SK-N-SH (cell line): ENCODE measurements at regions not wholly inside any gene's neighbourhood (a gene's known extent, or its start where the extent isn't known, plus 50 kb on each side); places are given as distances from the start of the nearest gene placed in this dataset.

ENCODE experiments used
- CTCF ChIA-PET: fragments of 300-600, 350-600 bp; formaldehyde crosslinking; extraction: SDS; loops from one replicate; lab custom pipeline; 2021; lab: Yijun Ruan, JAX
- POLR2A ChIA-PET: fragments of 350-600 bp; sonication (Branson Sonifier 250); formaldehyde crosslinking; extraction: SDS; loops from one replicate; lab custom pipeline; 2020; ENCODE audit warnings: antibody characterized with exemption, inconsistent platforms; lab: Yijun Ruan, JAX
- DNase-seq: peaks from one replicate; pipeline ENCODE4 v3.0.0; 2012
- H2AFZ ChIP-seq: fragments of 200-600 bp; sonication (generic); 2 replicates; pipeline ENCODE4 v1.8.1; 2016; ENCODE audit warnings: antibody characterized with exemption, mild to moderate bottlenecking, low read depth
- H3F3A ChIP-seq: fragments of 200-600 bp; sonication (generic); replicated peaks from 2 replicates; pipeline ENCODE3; 2016; ENCODE audit warnings: antibody characterized with exemption, mild to moderate bottlenecking; ENCODE audit not compliant: insufficient read depth
- H3K27ac ChIP-seq, 2 experiments: fragments of 200-500 bp in 1 of 2; fragments of 200-600 bp in 1 of 2; sonication (Bioruptor generic) in 1 of 2; sonication (generic), shearing (Covaris generic) in 1 of 2; 2 replicates each; pipeline versions ENCODE4 v1.5.1 to v1.6.1; 2014 to 2016; ENCODE audit warnings: low read depth in 2 of 2, inconsistent platforms in 1 of 2, low read length in 1 of 2, mild to moderate bottlenecking in 1 of 2, mixed read lengths in 1 of 2
- H3K27me3 ChIP-seq: fragments of 200-600 bp; sonication (generic), shearing (Covaris generic); 2 replicates; pipeline ENCODE4 v1.6.1; 2016; ENCODE audit warnings: mixed run types; ENCODE audit not compliant: insufficient read depth
- H3K36me3 ChIP-seq, 2 experiments: fragments of 200-500 bp in 1 of 2; fragments of 200-600 bp in 1 of 2; sonication (Bioruptor generic) in 1 of 2; sonication (generic) in 1 of 2; replicated peaks in 1 of 2; 2 replicates each; pipeline versions ENCODE3 to v1.5.1; 2014 to 2016; ENCODE audit warnings: low read length in 1 of 2, mild to moderate bottlenecking in 1 of 2; ENCODE audit not compliant: insufficient read depth in 2 of 2, control insufficient read depth in 1 of 2
- H3K4me1 ChIP-seq, 2 experiments: fragments of 200-500 bp in 1 of 2; fragments of 200-600 bp in 1 of 2; sonication (Bioruptor generic) in 1 of 2; sonication (generic), shearing (Covaris generic) in 1 of 2; 2 replicates each; pipeline versions ENCODE4 v1.5.1 to v1.6.1; 2014 to 2016; ENCODE audit warnings: low read depth in 1 of 2, low read length in 1 of 2, mixed run types in 1 of 2; ENCODE audit not compliant: insufficient read depth in 2 of 2, control insufficient read depth in 1 of 2
- H3K4me2 ChIP-seq: fragments of 200-600 bp; sonication (generic), shearing (Covaris generic); 2 replicates; pipeline ENCODE4 v1.6.1; 2017; ENCODE audit warnings: mixed run types
- H3K4me3 ChIP-seq, 2 experiments: fragments of 200-500 bp in 1 of 2; fragments of 200-600 bp in 1 of 2; sonication (Bioruptor generic) in 1 of 2; sonication (generic), shearing (Covaris generic) in 1 of 2; 2 replicates each; pipeline versions ENCODE4 v1.5.1 to v1.8.1; 2014 to 2016; ENCODE audit warnings: low read depth in 2 of 2, inconsistent platforms in 1 of 2, low read length in 1 of 2, mild to moderate bottlenecking in 1 of 2, mixed read lengths in 1 of 2, moderate library complexity in 1 of 2
- H3K79me2 ChIP-seq: fragments of 200-600 bp; sonication (generic); 2 replicates; pipeline ENCODE4 v1.8.1; 2017; ENCODE audit warnings: mild to moderate bottlenecking; ENCODE audit not compliant: insufficient read depth
- H3K9ac ChIP-seq: fragments of 200-600 bp; sonication (generic); 2 replicates; pipeline ENCODE4 v1.6.1; 2017; ENCODE audit warnings: mixed run types
- H3K9me2 ChIP-seq: fragments of 200-600 bp; sonication (generic); 2 replicates; pipeline ENCODE4 v1.6.1; 2017; ENCODE audit warnings: mixed run types
- H3K9me3 ChIP-seq: fragments of 200-600 bp; sonication (generic); 2 replicates; pipeline ENCODE4 v1.6.1; 2017; ENCODE audit warnings: mixed run types, mild to moderate bottlenecking, moderate library complexity
- H4K20me1 ChIP-seq: fragments of 200-600 bp; sonication (generic); 2 replicates; pipeline ENCODE4 v1.6.1; 2017; ENCODE audit warnings: mild to moderate bottlenecking, mixed run types; ENCODE audit not compliant: insufficient read depth
- ELF1 ChIP-seq: IDR thresholded peaks from 2 replicates; pipeline ENCODE4 v1.4.0; 2012
- EP300 ChIP-seq, 2 experiments: IDR thresholded peaks; 2 replicates each; pipeline versions ENCODE4 v1.4.0 to v1.6.1; 2012; ENCODE audit warnings: borderline replicate concordance in 1 of 2, low read depth in 1 of 2, low read length in 1 of 2
- EZH2phosphoT487 ChIP-seq: fragments of 200-600 bp; sonication (generic); IDR thresholded peaks from 2 replicates; pipeline ENCODE4 v1.6.1; 2017; ENCODE audit warnings: low read depth, mixed run types, mild to moderate bottlenecking, antibody characterized with exemption, moderate library complexity, borderline replicate concordance
- FOSL2 ChIP-seq: IDR thresholded peaks from 2 replicates; pipeline ENCODE4 v1.4.0; 2012; ENCODE audit warnings: low read depth, mild to moderate bottlenecking, moderate library complexity, borderline replicate concordance
- GABPA ChIP-seq: IDR thresholded peaks from 2 replicates; pipeline ENCODE4 v1.4.0; 2012; ENCODE audit warnings: low read depth, mild to moderate bottlenecking
- JUND ChIP-seq: IDR thresholded peaks from 2 replicates; pipeline ENCODE4 v1.4.0; 2012
- MAX ChIP-seq: IDR thresholded peaks from 2 replicates; pipeline ENCODE4 v1.4.0; 2012; ENCODE audit warnings: low read depth
- MEF2A ChIP-seq: IDR thresholded peaks from 2 replicates; pipeline ENCODE4 v1.4.0; 2012; ENCODE audit warnings: low read depth, borderline replicate concordance
- POLR2AphosphoS5 ChIP-seq: IDR thresholded peaks from 2 replicates; pipeline ENCODE4 v1.6.1; 2012; ENCODE audit warnings: low read depth, low read length
- RAD21 ChIP-seq: IDR thresholded peaks from 2 replicates; pipeline ENCODE4 v1.6.1; 2012; ENCODE audit warnings: mild to moderate bottlenecking, low read length
- RFX5 ChIP-seq: IDR thresholded peaks from 2 replicates; pipeline ENCODE4 v1.6.1; 2012; ENCODE audit warnings: mild to moderate bottlenecking, improper control_type of control experiment, low read length
- RXRA ChIP-seq: IDR thresholded peaks from 2 replicates; pipeline ENCODE4 v1.4.0; 2012; ENCODE audit warnings: low read depth, mild to moderate bottlenecking, borderline replicate concordance
- TAF1 ChIP-seq: IDR thresholded peaks from 2 replicates; pipeline ENCODE4 v1.6.1; 2012; ENCODE audit warnings: low read depth, mild to moderate bottlenecking, low read length, moderate library complexity, borderline replicate concordance
- WGBS: methylation state at CpG from one replicate; pipeline ENCODE4 v1.1.6; 2017; ENCODE audit warnings: low lambda C conversion rate; 5-methylcytosine and 5-hydroxymethylcytosine counted together
- TF ChIP-seq, protein P1 (sequence below): fragments of 150-350 bp; IDR thresholded peaks from 2 replicates; pipeline ENCODE4 v1.6.1; 2016; ENCODE audit warnings: mild to moderate bottlenecking, low read depth, low read length
- TF ChIP-seq, protein P2 (sequence below): IDR thresholded peaks from 2 replicates; pipeline ENCODE4 v1.6.1; 2012; ENCODE audit warnings: mild to moderate bottlenecking, low read depth, low read length, moderate library complexity
- TF ChIP-seq, protein P3 (sequence below): IDR thresholded peaks from 2 replicates; pipeline ENCODE4 v1.4.0; 2012; ENCODE audit warnings: low read depth, borderline replicate concordance
- TF ChIP-seq, protein P4 (sequence below): IDR thresholded peaks from 2 replicates; pipeline ENCODE4 v1.4.0; 2012; ENCODE audit warnings: low read depth, borderline replicate concordance
- TF ChIP-seq, protein P5 (sequence below): fragments of 200-600 bp; sonication (generic); IDR thresholded peaks from 2 replicates; pipeline ENCODE4 v1.6.1; 2017; ENCODE audit warnings: antibody characterized with exemption, mild to moderate bottlenecking, moderate library complexity

- ChIA-PET POLR2A (no interaction called here), CTCF (interaction anchor here (0.8 to 10.9 kb wide), 6 partner anchors 11 to 918 kb away, joined by 3 to 134 read pairs (median 4); no protein-coding TSS in a partner anchor)
- no peaks in the 10 kb centered on the region for H4K20me1 ChIP-seq
- H3K9me3 ChIP-seq, result no peaks in the 10 kb centered on the region
- no peaks in the 10 kb centered on the region for H3K36me3 ChIP-seq
- no peak for DNase-seq
- 69% methylated on average over 3 of the region's 5 CpGs for WGBS
- no peaks in the 10 kb centered on the region; a peak in 1 of 4 replicates for H3K4me1 ChIP-seq
- H3K9me2 ChIP-seq, result no peaks in the 10 kb centered on the region
- no peak overlapping the region for H3K4me2 ChIP-seq
- no peak overlapping the region for H3K9ac ChIP-seq
- no peaks in the 10 kb centered on the region for H3F3A ChIP-seq
- H3K79me2 ChIP-seq, result no peaks in the 10 kb centered on the region
- no peak for TF ChIP-seq JUND
- TF ChIP-seq EP300 (IDR thresholded peaks at IDR 0.05; ENCODE audit: borderline replicate concordance in 1 of 2, low read depth in 1 of 2, low read length in 1 of 2), result no peak
- no peak for TF ChIP-seq MAX
- TF ChIP-seq, protein P1, sequence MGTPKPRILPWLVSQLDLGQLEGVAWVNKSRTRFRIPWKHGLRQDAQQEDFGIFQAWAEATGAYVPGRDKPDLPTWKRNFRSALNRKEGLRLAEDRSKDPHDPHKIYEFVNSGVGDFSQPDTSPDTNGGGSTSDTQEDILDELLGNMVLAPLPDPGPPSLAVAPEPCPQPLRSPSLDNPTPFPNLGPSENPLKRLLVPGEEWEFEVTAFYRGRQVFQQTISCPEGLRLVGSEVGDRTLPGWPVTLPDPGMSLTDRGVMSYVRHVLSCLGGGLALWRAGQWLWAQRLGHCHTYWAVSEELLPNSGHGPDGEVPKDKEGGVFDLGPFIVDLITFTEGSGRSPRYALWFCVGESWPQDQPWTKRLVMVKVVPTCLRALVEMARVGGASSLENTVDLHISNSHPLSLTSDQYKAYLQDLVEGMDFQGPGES, result no peak
- no peak for TF ChIP-seq RXRA
- no peak overlapping the region for H2AFZ ChIP-seq
- peaks cover 6% of the 10 kb centered on the region; the same call in 1 of the 2 replicates for H3K27me3 ChIP-seq
- H3K27ac ChIP-seq, result no peak overlapping the region
- H3K4me3 ChIP-seq, result no peak overlapping the region
These were observed 103.1 kb downstream of the IER5 start for GRCh38 chr1:181191494-181192040.

- H3F3A ChIP-seq, result no peaks in the 10 kb centered on the region
- no peak overlapping the region for H3K27ac ChIP-seq
- H3K4me3 ChIP-seq, result no peak overlapping the region
- WGBS, result 56% methylated on average over 4 of the region's 4 CpGs
- no peaks in the 10 kb centered on the region for H3K9me3 ChIP-seq
- peaks cover 6% of the 10 kb centered on the region; the same call in 1 of the 2 replicates for H3K27me3 ChIP-seq
- H4K20me1 ChIP-seq, result no peaks in the 10 kb centered on the region
- H3K36me3 ChIP-seq, result no peaks in the 10 kb centered on the region
- CTCF ChIA-PET, result interaction anchor here (1.2 to 10.9 kb wide), 2 partner anchors 11 to 233 kb away, joined by 5 to 134 read pairs; no protein-coding TSS in a partner anchor
- POLR2A ChIA-PET, result no interaction called here
- no peak overlapping the region for H3K4me2 ChIP-seq
- no peaks in the 10 kb centered on the region; a peak in 1 of 4 replicates for H3K4me1 ChIP-seq
- H3K9ac ChIP-seq, result no peak overlapping the region
- H3K9me2 ChIP-seq, result no peaks in the 10 kb centered on the region
- H2AFZ ChIP-seq, result no peak overlapping the region
- no peaks in the 10 kb centered on the region for H3K79me2 ChIP-seq
- no peak for DNase-seq
- TF ChIP-seq GABPA (no peak), EZH2phosphoT487 (no peak), TAF1 (no peak), FOSL2 (no peak), RFX5 (no peak), JUND (no peak), RAD21 (no peak), ELF1 (no peak), MEF2A (no peak), POLR2AphosphoS5 (no peak)
- TF ChIP-seq, protein P2, sequence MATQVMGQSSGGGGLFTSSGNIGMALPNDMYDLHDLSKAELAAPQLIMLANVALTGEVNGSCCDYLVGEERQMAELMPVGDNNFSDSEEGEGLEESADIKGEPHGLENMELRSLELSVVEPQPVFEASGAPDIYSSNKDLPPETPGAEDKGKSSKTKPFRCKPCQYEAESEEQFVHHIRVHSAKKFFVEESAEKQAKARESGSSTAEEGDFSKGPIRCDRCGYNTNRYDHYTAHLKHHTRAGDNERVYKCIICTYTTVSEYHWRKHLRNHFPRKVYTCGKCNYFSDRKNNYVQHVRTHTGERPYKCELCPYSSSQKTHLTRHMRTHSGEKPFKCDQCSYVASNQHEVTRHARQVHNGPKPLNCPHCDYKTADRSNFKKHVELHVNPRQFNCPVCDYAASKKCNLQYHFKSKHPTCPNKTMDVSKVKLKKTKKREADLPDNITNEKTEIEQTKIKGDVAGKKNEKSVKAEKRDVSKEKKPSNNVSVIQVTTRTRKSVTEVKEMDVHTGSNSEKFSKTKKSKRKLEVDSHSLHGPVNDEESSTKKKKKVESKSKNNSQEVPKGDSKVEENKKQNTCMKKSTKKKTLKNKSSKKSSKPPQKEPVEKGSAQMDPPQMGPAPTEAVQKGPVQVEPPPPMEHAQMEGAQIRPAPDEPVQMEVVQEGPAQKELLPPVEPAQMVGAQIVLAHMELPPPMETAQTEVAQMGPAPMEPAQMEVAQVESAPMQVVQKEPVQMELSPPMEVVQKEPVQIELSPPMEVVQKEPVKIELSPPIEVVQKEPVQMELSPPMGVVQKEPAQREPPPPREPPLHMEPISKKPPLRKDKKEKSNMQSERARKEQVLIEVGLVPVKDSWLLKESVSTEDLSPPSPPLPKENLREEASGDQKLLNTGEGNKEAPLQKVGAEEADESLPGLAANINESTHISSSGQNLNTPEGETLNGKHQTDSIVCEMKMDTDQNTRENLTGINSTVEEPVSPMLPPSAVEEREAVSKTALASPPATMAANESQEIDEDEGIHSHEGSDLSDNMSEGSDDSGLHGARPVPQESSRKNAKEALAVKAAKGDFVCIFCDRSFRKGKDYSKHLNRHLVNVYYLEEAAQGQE, result no peak
- TF ChIP-seq, protein P3, sequence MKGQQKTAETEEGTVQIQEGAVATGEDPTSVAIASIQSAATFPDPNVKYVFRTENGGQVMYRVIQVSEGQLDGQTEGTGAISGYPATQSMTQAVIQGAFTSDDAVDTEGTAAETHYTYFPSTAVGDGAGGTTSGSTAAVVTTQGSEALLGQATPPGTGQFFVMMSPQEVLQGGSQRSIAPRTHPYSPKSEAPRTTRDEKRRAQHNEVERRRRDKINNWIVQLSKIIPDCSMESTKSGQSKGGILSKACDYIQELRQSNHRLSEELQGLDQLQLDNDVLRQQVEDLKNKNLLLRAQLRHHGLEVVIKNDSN, result no peak
- TF ChIP-seq, protein P4, sequence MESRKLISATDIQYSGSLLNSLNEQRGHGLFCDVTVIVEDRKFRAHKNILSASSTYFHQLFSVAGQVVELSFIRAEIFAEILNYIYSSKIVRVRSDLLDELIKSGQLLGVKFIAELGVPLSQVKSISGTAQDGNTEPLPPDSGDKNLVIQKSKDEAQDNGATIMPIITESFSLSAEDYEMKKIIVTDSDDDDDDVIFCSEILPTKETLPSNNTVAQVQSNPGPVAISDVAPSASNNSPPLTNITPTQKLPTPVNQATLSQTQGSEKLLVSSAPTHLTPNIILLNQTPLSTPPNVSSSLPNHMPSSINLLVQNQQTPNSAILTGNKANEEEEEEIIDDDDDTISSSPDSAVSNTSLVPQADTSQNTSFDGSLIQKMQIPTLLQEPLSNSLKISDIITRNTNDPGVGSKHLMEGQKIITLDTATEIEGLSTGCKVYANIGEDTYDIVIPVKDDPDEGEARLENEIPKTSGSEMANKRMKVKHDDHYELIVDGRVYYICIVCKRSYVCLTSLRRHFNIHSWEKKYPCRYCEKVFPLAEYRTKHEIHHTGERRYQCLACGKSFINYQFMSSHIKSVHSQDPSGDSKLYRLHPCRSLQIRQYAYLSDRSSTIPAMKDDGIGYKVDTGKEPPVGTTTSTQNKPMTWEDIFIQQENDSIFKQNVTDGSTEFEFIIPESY, result no peak
- TF ChIP-seq, protein P5, sequence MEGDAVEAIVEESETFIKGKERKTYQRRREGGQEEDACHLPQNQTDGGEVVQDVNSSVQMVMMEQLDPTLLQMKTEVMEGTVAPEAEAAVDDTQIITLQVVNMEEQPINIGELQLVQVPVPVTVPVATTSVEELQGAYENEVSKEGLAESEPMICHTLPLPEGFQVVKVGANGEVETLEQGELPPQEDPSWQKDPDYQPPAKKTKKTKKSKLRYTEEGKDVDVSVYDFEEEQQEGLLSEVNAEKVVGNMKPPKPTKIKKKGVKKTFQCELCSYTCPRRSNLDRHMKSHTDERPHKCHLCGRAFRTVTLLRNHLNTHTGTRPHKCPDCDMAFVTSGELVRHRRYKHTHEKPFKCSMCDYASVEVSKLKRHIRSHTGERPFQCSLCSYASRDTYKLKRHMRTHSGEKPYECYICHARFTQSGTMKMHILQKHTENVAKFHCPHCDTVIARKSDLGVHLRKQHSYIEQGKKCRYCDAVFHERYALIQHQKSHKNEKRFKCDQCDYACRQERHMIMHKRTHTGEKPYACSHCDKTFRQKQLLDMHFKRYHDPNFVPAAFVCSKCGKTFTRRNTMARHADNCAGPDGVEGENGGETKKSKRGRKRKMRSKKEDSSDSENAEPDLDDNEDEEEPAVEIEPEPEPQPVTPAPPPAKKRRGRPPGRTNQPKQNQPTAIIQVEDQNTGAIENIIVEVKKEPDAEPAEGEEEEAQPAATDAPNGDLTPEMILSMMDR, result no peak
These were observed 103.8 kb downstream of the IER5 start for GRCh38 chr1:181192316-181192715.
